ENCODE measurements at regions not wholly inside any gene's neighbourhood (a gene's known extent, or its start where the extent isn't known, plus 50 kb on each side); places are given as distances from the start of the nearest gene placed in this dataset.

- no peak overlapping the region for H3K4me3 ChIP-seq (ENCODE audit: low read depth, low read length)
- no peak for DNase-seq (ENCODE audit: low read depth)
- no peak for TF ChIP-seq CTCF (conservative IDR thresholded peaks at IDR 0.05; ENCODE audit: low read depth, low read length)
Measured at GRCh38 chr18:6668836-6669235, 60.7 kb upstream of the ARHGAP28 start.

- no peak for DNase-seq (ENCODE audit: low read depth)
- no peak overlapping the region for H3K4me3 ChIP-seq (ENCODE audit: low read depth, low read length)
- TF ChIP-seq CTCF (conservative IDR thresholded peaks at IDR 0.05; ENCODE audit: low read depth, low read length): no peak
Measured at GRCh38 chr18:6672821-6673308, 56.7 kb upstream of the ARHGAP28 start.

GRCh38 chr18:6677086-6677485 lies 52.4 kb upstream of the ARHGAP28 start:
- no peak overlapping the region for H3K4me3 ChIP-seq (ENCODE audit: low read depth, low read length)
- no peak for DNase-seq (ENCODE audit: low read depth)
- TF ChIP-seq CTCF (conservative IDR thresholded peaks at IDR 0.05; ENCODE audit: low read depth, low read length): no peak

- no peak overlapping the region for H3K4me3 ChIP-seq (ENCODE audit: low read depth, low read length)
- DNase-seq (ENCODE audit: low read depth): no peak
- TF ChIP-seq CTCF (conservative IDR thresholded peaks at IDR 0.05; ENCODE audit: low read depth, low read length): no peak
Measured at GRCh38 chr18:6679201-6679600, 50.3 kb upstream of the ARHGAP28 start.
